Esophagus mucosa (tissue), 1 donor: ENCODE measurements at regions not wholly inside any gene's neighbourhood (a gene's known extent, or its start where the extent isn't known, plus 50 kb on each side); places are given as distances from the start of the nearest gene placed in this dataset.

Experiments
- ATAC-seq: fragments of 200-7000 bp; cut with Tn5 transposase; one replicate; pipeline ENCODE4 v1.9.1; 2020
- donor health status: DM: yes; HTN: yes; CAD: no.

DNA sequence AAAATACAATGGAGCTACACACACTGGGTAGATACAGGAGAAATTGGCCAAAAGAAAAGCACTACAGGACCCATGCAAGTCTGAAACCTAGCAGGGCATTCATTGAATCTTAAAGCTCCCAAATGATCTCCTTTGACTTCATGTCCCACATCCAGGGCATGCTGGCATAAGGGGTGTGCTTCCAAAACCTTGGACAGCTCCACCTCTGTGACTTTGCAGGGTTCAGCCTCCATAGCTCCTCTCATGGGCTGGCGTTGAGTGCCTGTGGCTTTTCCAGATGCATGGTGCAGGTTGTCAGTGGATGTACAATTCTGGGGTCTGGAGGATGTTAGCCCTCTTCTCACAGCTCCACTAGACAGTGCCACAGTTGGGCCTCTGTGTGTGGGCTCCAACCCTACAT lies 626.3 kb upstream of the POT1 start:
- ATAC-seq, result no peak

DNA sequence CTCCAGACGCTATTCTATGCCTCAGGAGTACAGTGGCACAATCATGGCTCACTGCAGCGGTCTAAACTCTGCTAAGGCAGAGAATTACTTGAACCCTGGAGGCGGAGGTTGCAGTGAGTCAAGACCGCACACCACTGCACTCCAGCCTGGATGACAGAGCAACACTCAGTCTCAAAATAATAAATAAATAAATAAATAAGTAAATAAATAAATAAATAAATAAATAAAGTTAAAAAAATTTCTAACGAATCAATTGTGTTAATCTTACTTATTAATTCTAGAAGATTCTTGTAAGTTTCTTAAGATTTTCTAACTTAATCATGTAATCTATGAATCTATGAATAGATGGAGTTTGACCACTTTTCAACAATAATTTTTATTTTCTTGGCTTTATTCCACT lies 621.4 kb upstream of the POT1 start:
- no peak for ATAC-seq

DNA sequence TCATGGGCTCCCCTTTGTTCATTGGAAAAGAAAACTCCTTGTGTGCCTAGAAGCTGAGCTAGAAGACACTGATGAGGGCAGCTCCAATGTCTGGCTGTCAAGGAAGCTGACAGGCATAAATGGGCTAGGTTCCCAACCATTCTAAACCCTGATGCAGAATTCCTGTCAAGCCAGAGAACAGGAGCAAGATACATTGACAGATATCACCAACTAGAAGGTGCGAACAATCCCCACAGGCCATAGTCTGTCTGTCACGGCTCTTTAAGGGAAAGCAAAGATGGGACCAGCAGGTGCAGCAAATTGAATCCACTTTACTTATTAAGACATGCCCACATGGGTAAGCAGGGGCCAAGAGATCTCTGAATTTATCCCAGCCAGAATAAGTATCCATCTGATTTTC lies 617.9 kb upstream of the POT1 start:
- no peak for ATAC-seq

DNA sequence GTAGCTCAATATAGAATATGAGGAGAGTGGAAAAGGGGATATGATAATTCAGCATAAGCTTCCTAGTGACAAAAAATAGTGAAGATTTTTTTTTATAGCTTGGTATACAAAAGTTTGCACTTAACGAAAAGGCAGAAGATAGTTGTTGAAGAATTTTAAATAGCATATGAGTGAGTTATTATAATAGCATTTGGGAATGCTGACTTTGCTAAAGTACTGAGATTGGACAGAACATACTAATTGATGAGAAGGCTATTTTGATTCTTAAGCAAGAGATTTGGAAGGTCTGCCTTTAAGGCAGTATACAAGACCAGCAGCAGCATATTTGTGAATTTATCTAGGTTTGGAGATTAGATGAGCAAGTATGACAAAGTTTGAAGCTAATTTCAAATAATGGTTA lies 600.9 kb upstream of the POT1 start:
- no peak for ATAC-seq

DNA sequence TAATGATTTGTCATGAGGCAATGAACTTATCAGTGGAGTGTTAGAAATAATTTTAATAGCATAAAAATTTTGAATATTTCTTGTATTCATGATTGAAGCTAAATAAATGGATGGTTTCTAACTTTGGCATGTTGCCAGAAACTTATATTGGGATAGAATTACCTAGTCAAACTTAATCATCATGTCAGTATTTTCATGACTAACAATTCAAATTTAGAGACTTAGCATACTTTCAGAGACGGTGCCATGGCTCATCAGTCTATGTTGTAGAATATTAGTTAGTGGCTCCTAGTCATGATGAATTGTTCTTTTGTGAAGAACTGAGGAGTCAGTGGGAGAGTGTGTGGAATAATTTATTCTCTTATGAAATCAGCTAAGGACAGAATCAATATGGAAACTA lies 599.6 kb upstream of the POT1 start:
- no peak for ATAC-seq

DNA sequence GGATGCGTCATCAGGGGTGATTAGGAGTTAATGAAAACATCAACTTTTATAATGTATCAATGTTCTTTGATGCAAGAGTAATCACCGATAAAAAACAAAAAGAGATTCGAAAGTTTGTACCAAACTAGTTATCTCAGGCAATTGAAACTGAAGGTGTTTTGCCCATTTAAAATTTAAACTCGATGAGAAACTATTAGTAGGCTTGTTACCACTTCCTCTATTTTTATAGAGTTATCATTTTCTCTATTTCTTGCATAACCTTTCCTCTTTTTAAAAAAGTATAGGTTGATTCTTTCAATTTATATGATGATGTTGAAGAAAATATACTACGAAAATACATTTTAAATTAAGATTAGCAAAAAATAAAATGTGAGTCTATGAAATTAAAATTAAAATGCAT lies 597.3 kb upstream of the POT1 start:
- ATAC-seq, result no peak

DNA sequence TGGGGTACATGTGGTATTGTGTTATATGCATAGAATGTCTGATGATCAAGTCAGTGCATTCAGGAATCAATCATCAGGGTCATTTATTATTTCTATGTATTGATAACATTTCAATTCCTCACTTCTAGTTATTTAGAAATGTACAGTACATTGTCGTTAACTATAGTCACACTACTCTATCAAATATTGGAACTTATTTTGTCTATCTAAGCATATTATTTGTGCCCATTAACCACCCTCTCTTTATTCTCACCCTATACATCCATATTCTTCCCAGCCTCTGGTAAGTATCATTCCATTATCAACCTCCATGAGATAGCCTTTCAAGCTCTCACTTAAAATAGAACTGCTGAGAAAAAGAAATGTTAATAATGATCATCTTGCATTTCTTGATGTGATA lies 596.5 kb upstream of the POT1 start:
- ATAC-seq, result no peak

DNA sequence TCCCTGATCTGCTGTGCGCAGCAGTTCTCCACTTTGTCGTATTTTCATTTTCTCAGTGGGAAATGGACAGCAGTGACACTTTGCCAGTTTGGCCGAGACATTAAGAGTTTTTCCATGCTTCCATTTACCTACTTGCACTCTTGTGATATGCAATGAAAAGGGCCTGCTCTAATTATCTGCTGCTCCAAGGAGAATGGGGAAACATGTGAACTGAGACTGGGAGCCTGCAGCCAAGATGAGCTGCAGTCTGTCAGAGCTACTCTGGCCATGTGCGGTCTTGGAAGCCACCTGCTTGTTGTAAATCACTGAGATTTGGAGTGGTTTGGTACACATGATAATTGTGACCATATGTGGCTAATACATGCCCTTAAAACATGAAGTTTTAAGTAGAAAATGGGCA lies 586.6 kb upstream of the POT1 start:
- no peak for ATAC-seq

DNA sequence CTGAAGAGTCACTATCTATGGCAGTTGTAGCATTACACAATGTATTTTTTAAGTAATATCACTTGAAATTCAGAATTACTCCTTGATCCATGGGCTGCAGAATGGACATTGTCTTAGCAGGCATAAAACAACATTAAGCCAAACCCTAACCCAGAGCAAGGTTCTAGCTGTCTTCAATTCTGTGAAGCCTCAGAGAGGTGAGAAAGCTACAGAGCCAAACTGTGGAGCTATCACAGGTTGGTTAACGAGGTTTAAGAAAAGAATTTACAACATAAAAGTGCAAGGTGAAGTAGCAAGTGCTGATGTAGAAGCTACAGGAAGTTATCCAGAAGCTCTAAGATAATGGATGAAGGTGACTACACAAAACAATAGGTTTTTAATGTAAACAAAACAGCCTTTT lies 582.7 kb upstream of the POT1 start:
- ATAC-seq, result no peak

DNA sequence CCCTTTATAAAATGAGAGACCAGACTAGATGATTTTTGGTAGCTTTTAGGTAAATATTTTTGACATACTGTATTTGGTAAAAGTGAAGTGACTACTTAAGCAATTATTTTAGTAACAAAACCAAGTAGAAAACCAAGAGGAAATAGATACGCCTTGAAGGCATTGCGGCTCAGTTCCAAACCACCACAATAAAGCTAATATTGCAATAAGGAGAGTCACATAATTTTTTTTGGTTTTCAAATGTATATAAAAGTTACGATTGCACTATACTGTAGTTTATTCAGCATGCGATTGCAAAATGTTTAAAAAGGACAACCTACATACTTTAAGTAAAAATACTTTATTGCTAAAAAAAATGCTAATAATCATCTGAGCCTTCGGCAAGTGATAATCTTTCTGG lies 581.7 kb upstream of the POT1 start:
- ATAC-seq, result no peak

DNA sequence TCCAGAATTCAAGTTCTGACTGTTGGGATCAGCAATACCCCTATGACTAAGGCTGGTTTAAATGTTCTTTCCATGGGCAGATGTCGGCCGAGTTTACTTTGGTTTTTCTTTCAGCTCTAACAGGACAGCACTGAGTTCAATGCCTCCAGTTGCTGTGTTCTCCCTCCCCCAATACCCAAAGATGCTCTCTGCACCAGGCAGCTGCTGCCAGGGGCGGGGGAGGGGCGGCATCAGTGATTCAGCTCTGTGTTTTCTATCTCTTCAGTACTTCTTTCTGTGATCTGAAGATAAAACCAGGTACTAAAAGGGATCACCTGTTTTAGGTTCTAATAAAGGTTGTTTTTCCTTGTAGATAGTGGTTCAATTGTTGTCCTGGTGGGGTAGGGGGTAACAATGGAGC lies 576.7 kb upstream of the POT1 start:
- no peak for ATAC-seq

DNA sequence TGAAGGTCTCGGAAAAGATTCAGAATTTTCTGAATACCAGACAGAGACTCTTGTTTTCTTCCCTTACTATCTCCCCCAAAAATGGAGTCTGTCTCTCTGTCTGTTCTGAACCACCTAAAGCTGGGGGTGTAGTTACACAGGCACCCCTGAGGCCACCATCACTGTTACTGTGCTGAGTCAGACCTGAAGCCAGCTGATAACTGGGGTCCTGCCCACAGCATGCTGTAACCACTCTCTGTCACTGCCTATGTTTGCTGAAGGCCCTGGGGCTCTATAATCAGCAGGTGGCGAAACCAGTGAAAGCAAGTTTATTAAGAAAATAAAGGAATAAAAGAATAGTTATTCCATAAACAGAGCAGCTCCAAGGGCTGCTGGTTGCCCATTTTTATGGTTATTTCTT lies 575.2 kb upstream of the POT1 start:
- ATAC-seq, result no peak

DNA sequence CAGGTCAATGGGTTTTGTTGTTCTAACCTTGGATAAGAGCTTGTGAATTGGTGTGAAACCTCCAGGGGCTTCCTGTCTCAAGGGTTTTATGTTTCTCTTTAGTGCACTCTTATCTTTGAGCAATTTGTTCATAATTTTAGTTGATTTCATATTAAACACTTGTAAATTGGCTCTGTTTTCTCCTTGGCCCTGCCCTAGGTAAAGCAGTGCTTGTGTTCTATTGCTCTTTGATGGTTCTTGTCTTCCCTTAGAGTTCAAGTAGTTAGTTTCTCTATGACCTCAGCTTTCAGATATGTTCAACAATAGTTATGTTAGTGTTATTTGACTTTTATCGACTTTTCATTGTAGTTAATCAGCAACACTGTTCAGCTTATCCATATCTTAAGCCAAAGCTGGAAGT lies 566.4 kb upstream of the POT1 start:
- no peak for ATAC-seq

DNA sequence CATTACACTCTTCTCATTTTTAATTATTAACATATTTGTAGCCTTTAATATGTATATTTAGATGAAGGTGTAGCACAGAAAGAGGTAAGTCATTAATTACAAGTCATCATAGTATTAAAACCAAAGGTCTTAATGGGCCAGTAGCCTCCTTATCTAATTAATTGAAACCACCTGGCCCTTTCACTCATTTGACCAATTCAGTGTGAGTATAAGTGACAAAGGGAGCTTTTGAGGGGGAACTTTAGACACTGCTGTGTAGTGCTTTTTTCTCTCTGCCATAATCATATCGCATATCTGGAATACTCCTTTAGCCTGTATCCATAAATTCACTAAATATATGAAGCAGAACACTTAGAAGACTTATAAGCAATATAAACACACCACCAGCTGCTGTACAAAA lies 562.9 kb upstream of the POT1 start:
- no peak for ATAC-seq

DNA sequence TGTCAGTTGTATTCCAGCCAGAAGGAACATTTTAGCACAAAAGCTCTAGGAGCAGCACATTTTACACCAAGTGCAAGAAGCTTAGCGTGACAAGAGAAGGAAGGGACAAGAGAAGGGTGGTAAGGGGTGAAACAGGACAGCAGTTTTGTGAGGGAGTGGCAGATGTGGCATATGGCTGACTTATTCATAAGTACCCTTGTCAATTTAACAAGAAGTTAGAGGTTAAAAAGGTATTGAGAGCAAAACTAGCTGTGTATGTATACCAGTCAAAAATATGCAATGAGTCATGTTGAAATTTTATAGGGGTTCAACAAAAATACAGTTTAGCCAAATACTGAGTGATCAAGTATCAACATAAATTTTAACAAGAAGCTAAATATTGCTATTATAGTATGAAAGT lies 561.5 kb upstream of the POT1 start:
- no peak for ATAC-seq

DNA sequence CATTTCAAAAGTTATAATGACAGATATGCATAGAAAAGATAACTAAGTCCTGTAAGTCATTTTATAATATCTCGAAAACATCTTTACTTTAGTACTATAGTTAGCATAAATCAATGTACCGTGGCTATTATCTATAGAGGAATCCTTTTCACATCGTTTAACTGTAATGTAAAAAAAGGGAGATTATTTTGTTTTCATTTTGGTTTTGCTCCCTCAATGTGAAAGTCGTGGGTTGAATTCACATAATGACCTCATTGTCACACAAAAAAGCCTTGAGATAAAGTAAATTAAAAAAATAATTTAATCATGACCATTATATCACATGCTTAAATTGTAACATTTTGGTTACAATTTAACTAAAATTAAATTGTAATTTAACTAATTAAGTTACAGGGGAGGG lies 560.5 kb upstream of the POT1 start:
- no peak for ATAC-seq

DNA sequence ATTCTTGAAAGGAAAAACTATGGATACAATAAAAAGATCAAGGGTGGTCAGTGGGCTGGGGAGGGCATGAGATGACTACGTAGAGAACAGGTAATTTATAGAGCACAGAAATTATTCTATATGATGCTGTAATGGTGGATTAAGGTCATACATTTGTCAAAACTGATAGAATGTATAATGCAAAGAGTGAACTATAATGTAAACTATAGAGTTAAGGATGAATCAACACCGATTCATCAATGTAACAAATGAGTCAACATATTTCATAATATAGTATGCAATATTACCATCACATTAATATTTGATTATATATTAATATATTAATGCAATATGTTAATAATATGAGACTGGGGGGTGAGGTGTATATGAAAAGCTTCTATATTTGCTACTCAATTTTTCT lies 555.6 kb upstream of the POT1 start:
- no peak for ATAC-seq

DNA sequence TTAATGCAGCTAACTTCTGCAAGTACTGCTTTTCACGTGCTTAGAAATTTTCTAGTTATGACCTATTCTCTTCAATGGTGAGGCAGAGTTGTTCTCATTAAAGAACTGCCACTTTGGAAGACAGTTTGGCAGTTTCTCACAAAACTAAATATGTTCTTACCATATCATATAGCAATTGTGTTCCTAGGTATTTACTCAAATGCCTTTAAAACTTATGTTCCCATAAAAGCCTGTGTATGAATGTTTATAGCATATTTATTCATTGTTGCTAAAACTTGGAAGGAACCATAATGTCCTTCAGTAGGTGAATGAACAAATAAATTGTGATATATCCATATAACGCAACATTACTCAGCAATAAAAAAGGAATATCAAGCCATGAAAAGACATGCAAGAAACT lies 555.1 kb upstream of the POT1 start:
- ATAC-seq, result no peak

DNA sequence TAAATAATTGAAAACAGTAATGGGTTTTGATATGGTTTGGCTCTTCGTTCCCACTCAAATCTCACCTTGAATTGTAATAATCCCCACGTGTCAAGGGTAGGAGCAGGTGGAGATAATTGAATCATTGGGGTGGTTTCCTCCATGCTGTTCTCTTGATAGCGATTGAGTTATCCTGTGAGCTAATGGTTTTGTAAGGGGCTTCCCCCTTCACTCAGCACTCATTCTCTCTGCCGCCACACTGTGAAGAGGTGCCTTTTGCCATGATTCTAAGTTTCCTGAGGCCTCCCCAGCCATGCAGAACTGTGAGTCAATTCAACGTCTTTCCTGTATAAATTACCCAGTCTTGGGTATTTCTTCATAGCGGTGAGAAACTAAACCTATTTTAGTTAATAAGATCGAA lies 551.7 kb upstream of the POT1 start:
- ATAC-seq, result no peak

DNA sequence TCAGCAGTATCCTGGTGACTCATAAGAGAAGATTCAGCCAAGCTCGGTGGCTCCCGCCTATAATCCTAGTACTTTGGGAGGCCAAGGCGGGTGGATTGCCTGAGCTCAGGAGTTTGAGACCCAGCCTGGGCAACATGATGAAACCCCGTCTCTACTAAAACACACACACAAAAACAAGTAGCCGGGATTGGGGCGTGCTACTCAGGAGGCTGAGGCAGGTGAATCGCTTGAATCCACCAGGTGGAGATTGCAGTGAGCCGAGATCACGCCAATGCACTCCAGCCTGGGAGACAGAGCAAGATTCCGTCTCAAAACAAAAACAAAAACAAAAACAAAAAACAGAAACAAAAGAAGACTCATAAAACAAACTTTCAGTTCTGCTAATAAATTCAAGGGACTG lies 551.1 kb upstream of the POT1 start:
- no peak for ATAC-seq

DNA sequence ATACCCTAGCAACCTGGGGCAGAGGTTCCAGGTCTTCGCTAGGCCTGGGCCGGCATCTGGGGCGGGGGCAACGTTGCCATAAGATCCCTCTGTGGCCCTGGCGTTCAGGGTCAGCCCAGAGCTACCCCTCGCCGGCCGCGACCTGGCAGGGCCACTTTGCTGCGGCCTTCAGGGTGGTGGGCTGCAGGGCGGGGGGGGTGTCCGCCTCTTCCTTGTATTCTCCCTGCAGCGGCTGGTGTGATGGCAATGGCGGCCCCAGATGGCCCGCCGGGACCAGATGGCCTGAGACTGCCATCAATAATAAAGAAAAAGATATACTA lies 539.2 kb upstream of the POT1 start:
- no peak for ATAC-seq

DNA sequence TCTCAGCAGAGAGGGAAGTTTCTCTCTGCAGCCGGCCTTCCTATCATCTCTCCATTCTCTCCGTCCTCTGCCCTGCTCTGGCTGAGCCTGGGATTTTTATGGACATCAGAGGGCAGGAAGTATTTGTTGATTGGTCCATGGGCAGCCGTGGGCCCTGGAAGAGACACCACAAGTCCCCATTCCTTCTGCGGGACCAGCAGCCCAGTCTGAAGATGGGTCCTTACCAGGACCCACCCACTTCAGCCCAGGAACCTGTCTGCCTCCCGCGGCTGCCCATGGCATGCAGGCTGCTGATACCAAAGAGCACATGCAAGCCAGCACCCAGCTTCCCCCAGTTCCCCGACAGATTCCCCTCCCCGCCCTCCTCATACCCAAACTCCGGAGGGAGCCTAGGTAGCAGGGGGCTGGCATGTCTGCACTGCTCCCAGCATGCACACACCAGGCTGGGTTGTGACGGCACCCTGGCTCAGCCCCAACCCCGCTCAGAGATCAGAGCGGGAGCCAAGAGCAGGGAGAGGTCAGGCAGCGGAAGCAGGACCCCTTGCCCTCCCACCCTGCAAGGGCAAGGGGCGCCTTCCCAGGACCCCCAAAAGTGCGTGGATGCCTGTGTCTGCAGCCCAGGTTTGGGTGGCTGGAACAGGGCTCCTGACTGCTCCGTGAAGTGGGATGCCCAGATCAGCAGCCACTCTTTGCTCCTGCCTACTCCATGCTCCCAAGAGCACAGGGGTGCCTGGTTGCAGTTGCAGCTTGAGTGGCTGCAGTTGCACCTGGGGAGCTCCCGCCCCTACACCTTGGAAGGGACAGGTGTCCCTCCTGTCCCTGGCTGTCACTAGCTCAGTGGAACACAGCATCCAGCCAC lies 538.6 kb upstream of the POT1 start:
- ATAC-seq, result no peak

DNA sequence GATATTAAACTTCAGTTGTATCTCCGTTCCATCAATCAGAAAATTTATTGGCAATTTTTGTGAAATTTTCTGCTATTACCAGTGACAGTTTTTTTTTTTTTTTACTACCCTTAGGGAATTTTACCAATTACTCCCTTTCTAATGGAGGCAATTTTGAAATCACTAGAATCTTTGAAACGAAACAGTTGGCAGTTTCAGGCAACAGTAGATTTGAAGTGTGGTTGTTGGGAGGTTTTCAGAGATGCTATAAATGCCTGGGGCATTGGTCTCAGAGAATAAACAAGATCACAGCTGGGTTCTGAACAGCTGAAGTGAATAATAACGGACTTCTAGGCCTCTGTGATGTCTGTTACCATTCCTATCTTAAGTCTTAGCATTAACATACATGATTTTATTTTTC lies 535.9 kb upstream of the POT1 start:
- no peak for ATAC-seq

DNA sequence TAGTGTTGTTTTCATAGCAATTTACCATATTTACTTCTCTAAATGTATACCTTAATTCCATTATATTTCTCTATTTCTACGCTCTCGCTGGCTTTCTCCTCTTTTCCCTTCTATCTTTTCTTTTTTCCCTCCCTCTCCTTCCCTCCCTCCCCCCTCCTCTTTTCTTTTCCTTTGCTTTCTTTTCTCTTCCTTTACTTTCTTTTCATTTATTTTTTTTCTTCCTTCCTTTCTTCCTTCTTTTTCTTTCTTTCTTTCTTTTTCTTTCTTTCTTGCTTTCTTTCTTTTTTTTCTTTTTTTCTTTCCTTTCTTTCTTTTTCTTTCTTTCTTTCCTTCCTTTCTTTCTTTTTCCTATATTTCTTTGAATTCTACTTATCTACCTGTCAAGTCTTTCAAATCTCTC lies 533.0 kb upstream of the POT1 start:
- ATAC-seq, result no peak

DNA sequence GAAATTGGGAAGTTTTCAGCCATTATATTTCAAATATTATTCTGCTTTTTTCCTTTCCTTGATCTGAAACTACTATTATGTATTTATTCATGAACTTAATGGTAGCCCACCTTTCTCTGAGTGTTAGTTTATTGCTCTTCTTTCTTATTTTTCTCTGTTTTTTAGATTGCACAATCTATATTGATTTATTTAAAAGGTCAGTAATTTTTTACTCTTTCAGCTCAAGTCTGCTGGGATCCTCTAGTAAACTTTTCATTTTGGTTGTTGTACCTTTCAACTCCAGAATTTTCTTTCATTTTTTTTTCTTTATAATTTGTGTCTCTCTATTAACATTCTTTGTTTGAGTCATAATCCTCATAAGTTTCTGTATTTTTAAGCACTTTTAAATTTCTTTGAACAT lies 529.4 kb upstream of the POT1 start:
- ATAC-seq, result no peak

DNA sequence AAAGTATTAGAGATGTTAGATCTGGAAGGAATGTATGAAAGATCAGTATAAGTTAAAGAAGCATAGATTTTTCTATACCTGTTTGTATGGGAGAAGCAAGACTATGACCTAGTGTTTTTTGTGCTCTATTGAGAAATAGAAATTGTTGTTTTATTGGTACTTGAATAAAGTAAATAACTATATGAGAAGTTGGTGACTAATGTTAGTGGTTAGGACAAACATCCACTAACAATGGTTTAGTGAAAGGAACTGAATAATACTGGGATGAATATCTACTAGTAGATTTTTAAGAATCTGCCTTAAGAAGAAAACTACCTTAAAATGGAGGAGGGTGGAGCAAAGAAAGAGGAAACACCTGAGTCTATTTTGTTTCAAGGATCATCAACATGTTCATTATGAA lies 521.1 kb upstream of the POT1 start:
- no peak for ATAC-seq
